Astrocyte (in vitro differentiated cells and primary cell): ENCODE measurements at regions not wholly inside any gene's neighbourhood (a gene's known extent, or its start where the extent isn't known, plus 50 kb on each side); places are given as distances from the start of the nearest gene placed in this dataset.

Source experiments
- DNase-seq: peaks from one replicate; pipeline ENCODE4 v3.0.0-alpha.2; 2010; ENCODE audit warnings: low read depth
- FAIRE-seq: peaks from 2 replicates; lab custom pipeline; 2011; peaks lifted over from hg19 to GRCh38; lab: Jason Lieb, UNC
- H2AFZ ChIP-seq: 2 replicates; pipeline ENCODE4 v1.6.0; 2012; ENCODE audit warnings: low read depth, low read length, inconsistent platforms
- H3K27ac ChIP-seq: 2 replicates; pipeline ENCODE4 v1.5.1; 2011; ENCODE audit warnings: low read depth, low read length, inconsistent platforms
- H3K27me3 ChIP-seq: 2 replicates; pipeline ENCODE4 v1.6.0; 2011; ENCODE audit warnings: low read length, inconsistent platforms; ENCODE audit not compliant: insufficient read depth
- H3K36me3 ChIP-seq: 2 replicates; pipeline ENCODE4 v1.5.1; 2011; ENCODE audit warnings: low read length, inconsistent platforms; ENCODE audit not compliant: insufficient read depth
- H3K4me1 ChIP-seq: 2 replicates; pipeline ENCODE4 v1.5.1; 2011; ENCODE audit warnings: low read length, inconsistent platforms; ENCODE audit not compliant: insufficient read depth
- H3K4me2 ChIP-seq: 2 replicates; pipeline ENCODE4 v1.6.0; 2012; ENCODE audit warnings: low read length, inconsistent platforms
- H3K4me3 ChIP-seq: 2 replicates; pipeline ENCODE4 v1.5.1; 2011; ENCODE audit warnings: low read depth, mild to moderate bottlenecking, low read length, inconsistent platforms; ENCODE audit not compliant: insufficient read depth
- H3K79me2 ChIP-seq: 2 replicates; pipeline ENCODE4 v1.6.0; 2012; ENCODE audit warnings: mild to moderate bottlenecking, low read length, inconsistent platforms; ENCODE audit not compliant: insufficient read depth
- H3K9ac ChIP-seq: 2 replicates; pipeline ENCODE4 v1.6.0; 2012; ENCODE audit warnings: mild to moderate bottlenecking, low read length, inconsistent platforms
- H3K9me3 ChIP-seq: 2 replicates; pipeline ENCODE4 v1.5.1; 2012; ENCODE audit warnings: low read depth, mild to moderate bottlenecking, low read length, inconsistent platforms; ENCODE audit not compliant: insufficient read depth
- H4K20me1 ChIP-seq: 2 replicates; pipeline ENCODE4 v1.6.0; 2012; ENCODE audit warnings: low read length, inconsistent platforms; ENCODE audit not compliant: insufficient read depth
- H3K27ac Mint-ChIP-seq: one replicate; pipeline ENCODE4 v1.8.0; 2021; ENCODE audit warnings: mild to moderate bottlenecking, mixed read lengths; ENCODE audit not compliant: unreplicated experiment
- H3K27me3 Mint-ChIP-seq: one replicate; pipeline ENCODE4 v1.8.0; 2021; ENCODE audit warnings: low read depth, mixed read lengths; ENCODE audit not compliant: unreplicated experiment
- H3K36me3 Mint-ChIP-seq: one replicate; pipeline ENCODE4 v1.8.0; 2021; ENCODE audit warnings: low read depth, mixed read lengths; ENCODE audit not compliant: unreplicated experiment
- H3K4me1 Mint-ChIP-seq: one replicate; pipeline ENCODE4 v1.8.0; 2021; ENCODE audit warnings: low read depth, mixed read lengths; ENCODE audit not compliant: unreplicated experiment
- H3K4me3 Mint-ChIP-seq: one replicate; pipeline ENCODE4 v1.8.0; 2021; ENCODE audit warnings: mild to moderate bottlenecking, moderate library complexity, mixed read lengths; ENCODE audit not compliant: unreplicated experiment
- H3K9me3 Mint-ChIP-seq: one replicate; pipeline ENCODE4 v1.8.0; 2021; ENCODE audit warnings: mild to moderate bottlenecking, mixed read lengths; ENCODE audit not compliant: unreplicated experiment
- CTCF ChIP-seq: IDR thresholded peaks from 2 replicates; pipeline ENCODE4 v1.5.1; 2011; ENCODE audit warnings: low read depth, mild to moderate bottlenecking, inconsistent platforms, low read length, moderate library complexity; ENCODE audit not compliant: insufficient read depth
- EZH2 ChIP-seq: IDR thresholded peaks from 2 replicates; pipeline ENCODE4 v1.6.1; 2012; ENCODE audit warnings: mild to moderate bottlenecking, low read length, inconsistent platforms; ENCODE audit not compliant: insufficient read depth

DNA sequence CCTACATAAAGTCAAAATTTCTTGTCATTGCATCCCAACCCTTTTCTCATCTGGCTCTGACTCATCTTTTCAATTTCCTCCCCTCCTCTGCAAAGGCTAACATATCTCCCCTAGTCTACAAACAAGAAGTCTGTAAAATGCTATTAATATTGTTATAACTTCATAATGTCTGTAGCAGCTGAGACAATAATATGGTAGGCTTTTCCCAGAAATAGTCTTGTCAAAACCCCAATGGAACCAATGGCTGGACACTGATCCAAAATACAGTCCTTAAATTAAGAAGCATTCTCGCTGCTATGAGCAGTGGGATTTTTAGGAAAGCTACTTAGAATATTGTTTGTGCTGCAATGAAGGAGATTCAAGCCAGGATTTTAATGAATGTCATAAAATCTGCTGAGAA is 131.4 kb downstream of the KLHL28 start:
- DNase-seq: no peak
- no peak for TF ChIP-seq CTCF
- H3K79me2 ChIP-seq: no peaks in the 10 kb centered on the region
- H3K9me3 ChIP-seq: no peaks in the 10 kb centered on the region
- no peaks in the 10 kb centered on the region for H3K36me3 Mint-ChIP-seq
- H4K20me1 ChIP-seq: no peaks in the 10 kb centered on the region
- no peak overlapping the region for H3K27ac Mint-ChIP-seq
- no peak overlapping the region for H2AFZ ChIP-seq
- H3K27me3 ChIP-seq: no peaks in the 10 kb centered on the region
- H3K4me1 ChIP-seq: no peaks in the 10 kb centered on the region
- FAIRE-seq: no peak
- H3K27ac ChIP-seq: no peak overlapping the region
- no peaks in the 10 kb centered on the region for H3K36me3 ChIP-seq
- H3K4me1 Mint-ChIP-seq: peaks cover 15% of the 10 kb centered on the region
- no peak overlapping the region for H3K4me3 Mint-ChIP-seq
- no peak overlapping the region for H3K9ac ChIP-seq
- peaks cover 2% of the 10 kb centered on the region for H3K9me3 Mint-ChIP-seq
- no peak overlapping the region for H3K4me2 ChIP-seq
- H3K27me3 Mint-ChIP-seq: no peaks in the 10 kb centered on the region
- H3K4me3 ChIP-seq: no peak overlapping the region

DNA sequence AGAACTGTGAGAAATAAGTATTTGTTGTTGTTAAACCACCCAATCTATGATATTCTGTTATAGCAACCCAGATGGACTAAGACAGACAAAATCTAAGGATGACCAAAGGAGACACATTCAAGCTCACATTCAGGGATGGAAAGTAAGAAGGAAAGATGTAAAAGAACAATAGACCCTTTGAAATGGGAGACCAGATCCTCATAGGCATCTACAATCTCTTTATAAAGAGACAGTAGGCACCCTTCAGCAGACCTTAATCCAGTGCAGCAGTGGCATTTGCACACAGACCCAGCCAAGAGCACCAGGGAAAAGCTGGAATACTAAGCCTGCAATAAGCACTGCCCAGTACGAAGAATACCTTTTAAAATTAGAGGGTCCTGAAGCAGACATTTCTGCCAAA is 132.7 kb downstream of the KLHL28 start:
- peaks cover 11% of the 10 kb centered on the region for H3K4me1 Mint-ChIP-seq
- H3K4me2 ChIP-seq: no peak overlapping the region
- H3K27ac ChIP-seq: no peak overlapping the region
- H4K20me1 ChIP-seq: no peaks in the 10 kb centered on the region
- H3K9me3 Mint-ChIP-seq: peaks cover 3% of the 10 kb centered on the region
- no peaks in the 10 kb centered on the region for H3K36me3 Mint-ChIP-seq
- H2AFZ ChIP-seq: no peak overlapping the region
- no peak overlapping the region for H3K9ac ChIP-seq
- no peak for DNase-seq
- no peak overlapping the region for H3K4me3 Mint-ChIP-seq
- H3K4me1 ChIP-seq: no peaks in the 10 kb centered on the region
- no peaks in the 10 kb centered on the region for H3K79me2 ChIP-seq
- no peak overlapping the region for H3K4me3 ChIP-seq
- no peak for FAIRE-seq
- no peak for TF ChIP-seq EZH2
- TF ChIP-seq CTCF: no peak
- H3K36me3 ChIP-seq: no peaks in the 10 kb centered on the region
- no peaks in the 10 kb centered on the region for H3K27me3 Mint-ChIP-seq
- no peaks in the 10 kb centered on the region for H3K9me3 ChIP-seq
- no peak overlapping the region for H3K27ac Mint-ChIP-seq
- no peaks in the 10 kb centered on the region for H3K27me3 ChIP-seq

DNA sequence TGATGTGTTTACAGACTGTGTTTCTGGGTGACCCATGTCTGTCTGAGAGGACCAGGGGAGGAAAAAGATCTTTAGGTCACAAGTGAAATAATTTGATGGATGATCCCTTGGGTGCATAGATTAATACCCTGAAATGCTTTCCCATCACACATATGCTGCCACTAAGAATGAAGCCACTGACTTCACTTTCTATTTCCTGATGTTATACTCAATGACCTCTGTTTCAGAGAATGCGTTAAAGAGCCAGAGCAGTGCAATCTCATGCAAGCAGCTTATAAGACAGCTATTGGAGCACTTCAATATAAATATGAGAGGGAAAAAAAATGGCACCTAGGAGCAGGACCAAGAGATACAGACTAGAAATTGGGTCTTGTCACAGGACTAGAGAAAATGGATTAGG is 133.7 kb downstream of the KLHL28 start:
- no peaks in the 10 kb centered on the region for H3K36me3 ChIP-seq
- peaks cover 4% of the 10 kb centered on the region for H3K4me1 Mint-ChIP-seq
- H3K36me3 Mint-ChIP-seq: no peaks in the 10 kb centered on the region
- no peak for FAIRE-seq
- no peaks in the 10 kb centered on the region for H3K27me3 ChIP-seq
- H3K9me3 Mint-ChIP-seq: peaks cover 3% of the 10 kb centered on the region
- TF ChIP-seq CTCF (no peak), EZH2 (no peak)
- no peaks in the 10 kb centered on the region for H3K4me1 ChIP-seq
- H4K20me1 ChIP-seq: no peaks in the 10 kb centered on the region
- no peak overlapping the region for H3K4me2 ChIP-seq
- no peak overlapping the region for H3K4me3 Mint-ChIP-seq
- no peaks in the 10 kb centered on the region for H3K79me2 ChIP-seq
- H3K9ac ChIP-seq: no peak overlapping the region
- no peak for DNase-seq
- H3K27me3 Mint-ChIP-seq: no peaks in the 10 kb centered on the region
- H3K27ac Mint-ChIP-seq: no peak overlapping the region
- no peak overlapping the region for H3K4me3 ChIP-seq
- no peak overlapping the region for H2AFZ ChIP-seq
- no peaks in the 10 kb centered on the region for H3K9me3 ChIP-seq
- no peak overlapping the region for H3K27ac ChIP-seq
